NB4 (cell line): ENCODE measurements at regions not wholly inside any gene's neighbourhood (a gene's known extent, or its start where the extent isn't known, plus 50 kb on each side); places are given as distances from the start of the nearest gene placed in this dataset.
"Not testable (repeated sequence)": the region's sequence is repeated elsewhere in the genome, so short reads cannot be mapped to it uniquely, and the experiment has no call there.

Experiments used
- DNase-seq: peaks from one replicate; pipeline ENCODE4 v3.0.0; 2010; ENCODE audit warnings: low read depth
- H3K4me3 ChIP-seq: one replicate; pipeline ENCODE4 v1.5.1; 2011; ENCODE audit warnings: mild to moderate bottlenecking, low read depth, low read length, moderate library complexity
- CTCF ChIP-seq: IDR thresholded peaks from one replicate; pipeline ENCODE4 v1.5.1; 2012; ENCODE audit warnings: low read depth, low read length
- MAX ChIP-seq: IDR thresholded peaks from 2 replicates; pipeline ENCODE4 v1.6.1; 2011; ENCODE audit warnings: low read depth, low read length
- MYC ChIP-seq: IDR thresholded peaks from 2 replicates; pipeline ENCODE4 v1.6.1; 2011; ENCODE audit warnings: low read depth, low read length
- POLR2A ChIP-seq: IDR thresholded peaks from 2 replicates; pipeline ENCODE4 v1.6.1; 2011; ENCODE audit warnings: mild to moderate bottlenecking; ENCODE audit not compliant: insufficient read length; ENCODE audit errors: extremely low read depth

DNA sequence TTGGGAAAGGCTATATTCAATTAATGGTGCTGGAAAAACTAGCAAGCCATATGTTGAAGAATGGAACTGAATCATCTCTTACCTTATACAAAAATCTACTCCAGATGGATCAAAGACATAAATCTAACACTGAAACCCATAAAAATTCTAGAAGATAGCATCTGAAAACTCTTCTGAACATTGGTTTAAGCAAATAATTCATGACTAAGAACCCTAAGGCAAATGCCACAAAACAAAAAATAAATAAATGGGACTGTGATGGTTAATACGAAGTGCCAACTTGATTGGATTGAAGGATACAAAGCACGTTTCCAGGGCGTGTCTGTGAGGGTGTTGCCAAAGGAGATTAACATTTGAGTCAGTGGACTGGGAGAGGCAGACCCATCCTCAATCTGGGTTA lies 1130.0 kb downstream of the DNAJB9 start:
- TF ChIP-seq POLR2A (no peak), MYC (no peak), MAX (no peak), CTCF (no peak)
- H3K4me3 ChIP-seq = no peak overlapping the region
- no peak for DNase-seq

GRCh38 chr7:109713366-109713765 lies 1143.7 kb downstream of the DNAJB9 start:
- no peak overlapping the region for H3K4me3 ChIP-seq
- TF ChIP-seq POLR2A = no peak
- no peak for TF ChIP-seq CTCF
- TF ChIP-seq MAX = no peak
- no peak for TF ChIP-seq MYC
- DNase-seq = no peak

DNA sequence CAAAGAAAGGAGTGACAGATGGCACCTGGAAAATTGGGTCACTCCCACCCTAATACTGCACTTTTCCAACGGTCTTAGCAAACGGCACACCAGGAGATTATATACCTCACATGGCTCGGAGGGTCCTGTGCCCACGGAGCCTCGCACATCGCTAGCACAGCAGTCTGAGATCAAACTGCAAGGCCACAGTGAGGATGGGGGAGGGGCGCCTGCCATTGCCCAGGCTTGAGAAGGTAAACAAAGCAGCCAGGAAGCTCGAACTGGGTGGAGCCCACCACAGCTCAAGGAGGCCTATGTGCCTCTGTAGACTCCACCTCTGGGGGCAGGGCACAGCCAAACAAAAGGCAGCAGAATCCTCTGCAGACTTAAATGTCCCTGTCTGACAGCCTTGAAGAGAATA lies 1149.7 kb downstream of the DNAJB9 start:
- DNase-seq, H3K4me3 ChIP-seq: not testable (repeated sequence)

DNA sequence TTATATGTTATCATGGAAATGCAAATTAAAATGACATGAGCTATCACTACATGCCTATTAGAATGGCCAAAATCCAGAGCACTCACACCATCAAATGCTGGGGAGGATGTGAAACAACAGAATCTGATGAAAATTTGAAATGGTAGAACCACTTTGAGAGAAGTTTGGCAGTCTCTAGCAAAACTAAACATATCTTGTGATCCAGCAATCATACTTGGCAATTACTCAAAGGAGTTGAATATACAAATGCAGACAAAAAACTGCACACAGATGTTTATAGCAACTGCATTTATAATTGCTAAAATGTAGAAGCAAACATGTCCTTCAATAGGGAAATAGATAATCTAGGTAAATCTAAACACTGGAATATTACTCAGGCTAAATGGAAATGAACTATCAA lies 1164.9 kb downstream of the DNAJB9 start:
- no peak for DNase-seq
- no peak overlapping the region for H3K4me3 ChIP-seq
- no peak for TF ChIP-seq CTCF
- TF ChIP-seq MAX = no peak

- no peak for TF ChIP-seq CTCF
- TF ChIP-seq MAX = no peak
- TF ChIP-seq POLR2A = no peak
- no peak for TF ChIP-seq MYC
- H3K4me3 ChIP-seq = no peak overlapping the region
- DNase-seq = no peak
Measured at GRCh38 chr7:109735881-109736280, 1166.2 kb downstream of the DNAJB9 start.

GRCh38 chr7:109745677-109746410 lies 1176.2 kb downstream of the DNAJB9 start:
- no peak for TF ChIP-seq MYC
- no peak for DNase-seq
- no peak overlapping the region for H3K4me3 ChIP-seq

DNA sequence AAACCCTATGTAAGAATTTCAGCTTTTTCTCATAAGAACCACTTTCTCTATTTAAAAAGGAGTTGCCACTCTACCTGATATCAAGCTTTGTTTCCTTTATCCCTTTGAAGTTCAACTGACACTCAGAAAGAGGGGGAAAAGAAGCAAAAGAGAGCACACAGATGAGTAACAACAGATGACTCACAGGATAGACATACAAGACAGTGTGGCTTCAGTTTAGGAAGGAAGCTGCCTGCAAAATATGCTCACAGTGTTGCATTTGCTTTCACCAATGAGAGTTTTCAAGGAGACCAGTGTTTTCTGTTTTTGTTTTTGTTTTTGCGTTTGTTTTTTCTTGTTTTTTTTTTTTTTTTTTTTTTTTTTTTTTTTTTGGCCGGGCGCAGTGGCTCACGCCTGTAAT lies 1181.6 kb downstream of the DNAJB9 start:
- H3K4me3 ChIP-seq = no peak overlapping the region
- DNase-seq = peak; percentile 11
- no peak for TF ChIP-seq MAX
- no peak for TF ChIP-seq POLR2A
- TF ChIP-seq CTCF = no peak
- TF ChIP-seq MYC = no peak
